H9 (cell line): ENCODE measurements at regions not wholly inside any gene's neighbourhood (a gene's known extent, or its start where the extent isn't known, plus 50 kb on each side); places are given as distances from the start of the nearest gene placed in this dataset.

Experiments used
- DNase-seq: peaks from one replicate; pipeline ENCODE4 v3.0.0-alpha.2; 2017
- H2AFZ ChIP-seq: one replicate; pipeline ENCODE4 v1.6.1; 2013; ENCODE audit warnings: mild to moderate bottlenecking, low read length, control low read depth, moderate library complexity
- H2AK5ac ChIP-seq: 2 replicates; pipeline ENCODE4 v1.6.1; 2013; ENCODE audit warnings: low read length, control low read depth, mixed read lengths; ENCODE audit not compliant: insufficient read length
- H2BK120ac ChIP-seq: one replicate; pipeline ENCODE4 v1.6.1; 2013; ENCODE audit warnings: low read depth, mild to moderate bottlenecking, low read length, control low read depth, inconsistent platforms; ENCODE audit not compliant: poor library complexity, severe bottlenecking
- H2BK12ac ChIP-seq: 2 replicates; pipeline ENCODE4 v1.6.1; 2013; ENCODE audit warnings: low read length, control low read depth, mixed read lengths, low read depth; ENCODE audit not compliant: insufficient read length
- H2BK15ac ChIP-seq: 2 replicates; pipeline ENCODE4 v1.6.1; 2013; ENCODE audit warnings: low read depth, low read length, control low read depth
- H2BK20ac ChIP-seq: one replicate; pipeline ENCODE4 v1.6.1; 2013; ENCODE audit warnings: low read depth, mild to moderate bottlenecking, low read length, control low read depth, inconsistent platforms; ENCODE audit not compliant: poor library complexity, severe bottlenecking
- H2BK5ac ChIP-seq: 2 replicates; pipeline ENCODE4 v1.6.1; 2013; ENCODE audit warnings: low read length, control low read depth, mixed read lengths; ENCODE audit not compliant: insufficient read length
- H3K14ac ChIP-seq: 2 replicates; pipeline ENCODE4 v1.6.1; 2013; ENCODE audit warnings: low read length, control low read depth; ENCODE audit not compliant: insufficient read depth
- H3K18ac ChIP-seq: 2 replicates; pipeline ENCODE4 v1.6.1; 2013; ENCODE audit warnings: low read depth, mild to moderate bottlenecking, mixed read lengths, low read length, control low read depth; ENCODE audit not compliant: insufficient read length
- H3K23ac ChIP-seq: 2 replicates; pipeline ENCODE4 v1.6.1; 2013; ENCODE audit warnings: low read length, control low read depth, mixed read lengths, low read depth; ENCODE audit not compliant: insufficient read length
- H3K23me2 ChIP-seq: 2 replicates; pipeline ENCODE4 v1.6.1; 2013; ENCODE audit warnings: low read depth, mild to moderate bottlenecking, mixed read lengths, low read length, control low read depth; ENCODE audit not compliant: insufficient read length, poor library complexity, severe bottlenecking
- H3K27ac ChIP-seq: 2 replicates; pipeline ENCODE4 v1.5.1; 2013; ENCODE audit warnings: low read length, control low read depth, mixed read lengths, low read depth; ENCODE audit not compliant: insufficient read length
- H3K27me3 ChIP-seq: 2 replicates; pipeline ENCODE4 v1.6.1; 2013; ENCODE audit warnings: low read length, control low read depth, inconsistent platforms; ENCODE audit not compliant: insufficient read depth
- H3K4ac ChIP-seq: 2 replicates; pipeline ENCODE4 v1.6.1; 2013; ENCODE audit warnings: low read depth, mild to moderate bottlenecking, control low read depth, inconsistent platforms, low read length, moderate library complexity
- H3K4me1 ChIP-seq: 2 replicates; pipeline ENCODE4 v1.6.1; 2013; ENCODE audit warnings: low read length, control low read depth, inconsistent platforms; ENCODE audit not compliant: insufficient read depth
- H3K4me2 ChIP-seq: 2 replicates; pipeline ENCODE4 v1.6.1; 2013; ENCODE audit warnings: low read length, control low read depth, mixed read lengths; ENCODE audit not compliant: insufficient read length, insufficient read depth
- H3K56ac ChIP-seq: 2 replicates; pipeline ENCODE4 v1.6.1; 2013; ENCODE audit warnings: low read depth, mild to moderate bottlenecking, mixed read lengths, low read length, control low read depth; ENCODE audit not compliant: insufficient read length
- H3K79me1 ChIP-seq: 2 replicates; pipeline ENCODE4 v1.6.1; 2013; ENCODE audit warnings: low read depth, mild to moderate bottlenecking, moderate library complexity, low read length, control low read depth, inconsistent platforms; ENCODE audit not compliant: insufficient read depth, poor library complexity, severe bottlenecking
- H3K79me2 ChIP-seq: 2 replicates; pipeline ENCODE4 v1.6.1; 2013; ENCODE audit warnings: low read length, control low read depth, inconsistent platforms; ENCODE audit not compliant: insufficient read depth
- H3K9ac ChIP-seq: 2 replicates; pipeline ENCODE4 v1.6.1; 2013; ENCODE audit warnings: low read length, control low read depth, mixed read lengths; ENCODE audit not compliant: insufficient read length; ENCODE audit errors: extremely low read depth
- H3K9me3 ChIP-seq: one replicate; pipeline ENCODE4 v1.6.1; 2013; ENCODE audit warnings: low read depth, low read length, inconsistent platforms; ENCODE audit not compliant: control insufficient read depth
- H3T11ph ChIP-seq: one replicate; pipeline ENCODE4 v1.6.1; 2013; ENCODE audit warnings: mild to moderate bottlenecking, low read length, control low read depth, inconsistent platforms
- H4K20me1 ChIP-seq: one replicate; pipeline ENCODE4 v1.6.1; 2013; ENCODE audit not compliant: control insufficient read depth, insufficient read length, insufficient read depth
- H4K5ac ChIP-seq: 2 replicates; pipeline ENCODE4 v1.6.1; 2013; ENCODE audit warnings: low read depth, mild to moderate bottlenecking, mixed read lengths, low read length, control low read depth; ENCODE audit not compliant: insufficient read length
- H4K8ac ChIP-seq: replicated peaks from 2 replicates; pipeline ENCODE4 v1.6.1; 2013; ENCODE audit warnings: low read length, control low read depth, mixed read lengths, low read depth; ENCODE audit not compliant: insufficient read length
- H4K91ac ChIP-seq: 2 replicates; pipeline ENCODE4 v1.6.1; 2013; ENCODE audit warnings: low read depth, mild to moderate bottlenecking, moderate library complexity, mixed read lengths, low read length, control low read depth; ENCODE audit not compliant: insufficient read length
- H3K27ac Mint-ChIP-seq, 3 experiments: 2 replicates in 2 of 3; 3 replicates in 1 of 3; pipeline ENCODE4 v1.8.0; 2020 to 2021; ENCODE audit warnings: mixed read lengths in 3 of 3, mild to moderate bottlenecking in 1 of 3, moderate library complexity in 1 of 3
- H3K27me3 Mint-ChIP-seq: 2 replicates; pipeline ENCODE4 v1.8.0; 2021; ENCODE audit warnings: low read depth, mild to moderate bottlenecking, moderate library complexity, mixed read lengths
- H3K36me3 Mint-ChIP-seq, 3 experiments: 2 replicates in 2 of 3; 3 replicates in 1 of 3; pipeline ENCODE4 v1.8.0; 2020 to 2021; ENCODE audit warnings: low read depth in 3 of 3, mixed read lengths in 3 of 3; ENCODE audit not compliant: insufficient read depth in 1 of 3
- H3K4me1 Mint-ChIP-seq, 2 experiments: 2 replicates each; pipeline ENCODE4 v1.8.0; 2020; ENCODE audit warnings: mixed read lengths in 2 of 2
- H3K4me3 Mint-ChIP-seq, 2 experiments: 2 replicates in 1 of 2; 3 replicates in 1 of 2; pipeline ENCODE4 v1.8.0; 2020 to 2021; ENCODE audit warnings: mild to moderate bottlenecking in 2 of 2, mixed read lengths in 2 of 2, moderate library complexity in 1 of 2
- H3K9me3 Mint-ChIP-seq, 2 experiments: 2 replicates in 1 of 2; 3 replicates in 1 of 2; pipeline ENCODE4 v1.8.0; 2020; ENCODE audit warnings: mild to moderate bottlenecking in 2 of 2, mixed read lengths in 2 of 2, moderate library complexity in 1 of 2
- CTCF ChIP-seq: fragments of 200-600 bp; sonication (generic); conservative IDR thresholded peaks from 3 replicates; pipeline ENCODE4 v1.8.0; 2021; ENCODE audit warnings: antibody characterized with exemption, mild to moderate bottlenecking

- Mint-ChIP-seq H3K4me3 (no peak overlapping the region), H3K36me3 (no peaks in the 10 kb centered on the region), H3K27me3 (peaks cover 5% of the 10 kb centered on the region), H3K9me3 (no peaks in the 10 kb centered on the region), H3K27ac (no peak overlapping the region), H3K4me1 (peaks cover 0 to 4% of the 10 kb centered on the region in 2 experiments; a peak in 1 of 4 replicates)
- Histone ChIP-seq H4K5ac (no peak overlapping the region), H2BK120ac (no peak overlapping the region), H2AFZ (no peak overlapping the region), H3K9me3 (no peaks in the 10 kb centered on the region), H4K20me1 (no peaks in the 10 kb centered on the region), H3K4me1 (no peaks in the 10 kb centered on the region), H3K23ac (no peak overlapping the region), H4K91ac (no peak overlapping the region), H4K8ac (no peak overlapping the region), H3K79me1 (no peaks in the 10 kb centered on the region), H3K4me2 (no peak overlapping the region), H3K9ac (no peak overlapping the region), H3K14ac (no peak overlapping the region), H3K56ac (no peak overlapping the region), H3K18ac (no peak overlapping the region), H3T11ph (no peak overlapping the region), H2BK12ac (no peak overlapping the region), H3K4ac (no peak overlapping the region), H2BK5ac (no peak overlapping the region), H3K27ac (no peak overlapping the region), H2BK20ac (no peak overlapping the region), H2BK15ac (no peak overlapping the region), H3K79me2 (no peaks in the 10 kb centered on the region), H3K23me2 (no peaks in the 10 kb centered on the region), H2AK5ac (no peak overlapping the region), H3K27me3 (no peaks in the 10 kb centered on the region)
- no peak for TF ChIP-seq CTCF
- no peak for DNase-seq
Measured at GRCh38 chr12:84786622-84787021, 126.0 kb downstream of the SLC6A15 start.
